CD4-positive, alpha-beta T cell (primary cell): ENCODE measurements at regions not wholly inside any gene's neighbourhood (a gene's known extent, or its start where the extent isn't known, plus 50 kb on each side); places are given as distances from the start of the nearest gene placed in this dataset.

Experiments used
- ATAC-seq: fragments of 200-7000 bp; cut with Tn5 transposase; one replicate; pipeline ENCODE4 v1.10.0; 2022; ENCODE audit warnings: mild to moderate bottlenecking; ENCODE audit not compliant: poor library complexity
- CTCF ChIA-PET: fragments of 350-600 bp; sonication (Branson Sonifier 250); formaldehyde crosslinking; loops from one replicate; lab custom pipeline; 2021; ENCODE audit warnings: antibody characterized with exemption, inconsistent platforms; lab: Charles Lee
- POLR2A ChIA-PET: fragments of 350-600 bp; sonication (Branson Sonifier 250); formaldehyde crosslinking; loops from one replicate; lab custom pipeline; 2021; ENCODE audit warnings: antibody characterized with exemption, inconsistent platforms; lab: Charles Lee
- DNase-seq, 14 experiments: peaks; one replicate each; pipeline ENCODE4 v3.0.0-alpha.2; 2013 to 2020; ENCODE audit warnings: mixed read lengths in 2 of 14
- H3K27ac ChIP-seq, 2 donors: one replicate each; pipeline versions ENCODE4 v1.5.1 to v1.7.0; 2013; ENCODE audit warnings: low read length in 2 of 2, low read depth in 1 of 2, mild to moderate bottlenecking in 1 of 2
- H3K27me3 ChIP-seq, 2 experiments: 1 replicate in 1 of 2; 2 replicates in 1 of 2; pipeline versions ENCODE4 v1.6.1 to v1.7.0; 2013; ENCODE audit warnings: low read length in 2 of 2, control low read depth in 1 of 2, mild to moderate bottlenecking in 1 of 2, moderate library complexity in 1 of 2; ENCODE audit not compliant: insufficient read depth in 2 of 2, control insufficient read depth in 1 of 2
- H3K36me3 ChIP-seq: one replicate; pipeline ENCODE4 v1.6.1; 2013; ENCODE audit warnings: low read length, control low read depth; ENCODE audit not compliant: insufficient read depth
- H3K4me1 ChIP-seq: one replicate; pipeline ENCODE4 v1.6.1; 2013; ENCODE audit warnings: low read length, control low read depth; ENCODE audit not compliant: insufficient read depth
- H3K4me3 ChIP-seq: one replicate; pipeline ENCODE4 v1.5.1; 2013; ENCODE audit warnings: mild to moderate bottlenecking, low read length, moderate library complexity
- H3K9me3 ChIP-seq, 2 experiments: 1 replicate in 1 of 2; 2 replicates in 1 of 2; pipeline versions ENCODE4 v1.6.1 to v1.7.0; 2013; ENCODE audit warnings: low read length in 2 of 2, mild to moderate bottlenecking in 2 of 2, control low read depth in 1 of 2, moderate library complexity in 1 of 2; ENCODE audit not compliant: control insufficient read depth in 1 of 2, insufficient read depth in 1 of 2
- H3K27ac Mint-ChIP-seq: one replicate; pipeline ENCODE4 v1.8.0; 2020; ENCODE audit warnings: mixed read lengths
- H3K27me3 Mint-ChIP-seq: one replicate; pipeline ENCODE4 v1.8.0; 2021; ENCODE audit warnings: mixed read lengths
- H3K36me3 Mint-ChIP-seq: one replicate; pipeline ENCODE4 v1.8.0; 2021; ENCODE audit warnings: low read depth, mixed read lengths
- H3K4me1 Mint-ChIP-seq: one replicate; pipeline ENCODE4 v1.8.0; 2021; ENCODE audit warnings: low read depth, mixed read lengths
- H3K4me3 Mint-ChIP-seq: one replicate; pipeline ENCODE4 v1.8.0; 2020; ENCODE audit warnings: mild to moderate bottlenecking, mixed read lengths
- H3K9me3 Mint-ChIP-seq: one replicate; pipeline ENCODE4 v1.8.0; 2020; ENCODE audit warnings: mixed read lengths
- intact Hi-C, 2 experiments: fragments of 100-400 bp; cut with DNase I in 1 of 2; cut with micrococcal nuclease in 1 of 2; formaldehyde crosslinking; loops; one replicate each; pipeline versions ENCODE4 v1.15.1 to v1.9.0; 2023 to 2025; cut with DNase I, micrococcal nuclease
- TF ChIP-seq, protein P1 (sequence below): fragments of 200-600 bp; IDR thresholded peaks from one replicate; pipeline ENCODE4 v1.8.0; 2022; ENCODE audit warnings: antibody characterized with exemption, mild to moderate bottlenecking

DNA sequence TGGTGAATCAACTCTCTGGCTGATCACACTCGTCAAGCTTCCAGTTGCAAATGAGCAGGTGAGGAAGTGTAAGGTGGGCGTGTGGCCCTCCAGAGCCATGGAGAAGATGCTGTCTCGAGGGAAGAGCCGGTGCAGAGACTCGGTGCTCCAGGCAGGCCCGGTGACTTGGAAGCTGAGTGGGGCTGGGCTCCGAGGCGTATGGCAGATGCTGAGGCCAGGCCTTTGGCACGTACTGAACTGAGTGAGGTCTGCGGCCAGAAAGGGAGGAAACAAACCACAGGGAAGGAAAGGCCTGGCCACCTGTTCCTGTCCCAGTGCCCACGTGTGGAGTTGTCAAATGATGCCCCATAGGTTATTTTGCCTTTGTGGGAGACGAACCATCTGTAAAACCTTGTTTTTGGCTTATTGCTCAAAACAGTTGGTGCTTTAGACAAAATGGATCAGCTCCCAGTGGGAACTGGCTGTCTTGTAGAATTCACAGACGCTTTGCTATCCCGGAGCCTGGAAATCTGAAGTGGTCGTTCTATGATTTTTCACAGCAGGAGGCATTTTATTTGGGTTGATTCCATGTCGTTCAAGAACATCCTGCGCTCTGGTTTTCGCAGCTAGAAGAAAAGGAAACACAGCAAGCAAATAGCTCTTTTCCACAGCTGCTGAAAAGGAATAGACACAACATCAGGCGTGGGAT lies 117.5 kb upstream of the TMEM18 start:
- Mint-ChIP-seq H3K36me3 (no peaks in the 10 kb centered on the region), H3K4me3 (no peak overlapping the region), H3K4me1 (no peaks in the 10 kb centered on the region), H3K27ac (no peak overlapping the region), H3K27me3 (peaks cover 10% of the 10 kb centered on the region), H3K9me3 (no peaks in the 10 kb centered on the region)
- TF ChIP-seq, protein P1, sequence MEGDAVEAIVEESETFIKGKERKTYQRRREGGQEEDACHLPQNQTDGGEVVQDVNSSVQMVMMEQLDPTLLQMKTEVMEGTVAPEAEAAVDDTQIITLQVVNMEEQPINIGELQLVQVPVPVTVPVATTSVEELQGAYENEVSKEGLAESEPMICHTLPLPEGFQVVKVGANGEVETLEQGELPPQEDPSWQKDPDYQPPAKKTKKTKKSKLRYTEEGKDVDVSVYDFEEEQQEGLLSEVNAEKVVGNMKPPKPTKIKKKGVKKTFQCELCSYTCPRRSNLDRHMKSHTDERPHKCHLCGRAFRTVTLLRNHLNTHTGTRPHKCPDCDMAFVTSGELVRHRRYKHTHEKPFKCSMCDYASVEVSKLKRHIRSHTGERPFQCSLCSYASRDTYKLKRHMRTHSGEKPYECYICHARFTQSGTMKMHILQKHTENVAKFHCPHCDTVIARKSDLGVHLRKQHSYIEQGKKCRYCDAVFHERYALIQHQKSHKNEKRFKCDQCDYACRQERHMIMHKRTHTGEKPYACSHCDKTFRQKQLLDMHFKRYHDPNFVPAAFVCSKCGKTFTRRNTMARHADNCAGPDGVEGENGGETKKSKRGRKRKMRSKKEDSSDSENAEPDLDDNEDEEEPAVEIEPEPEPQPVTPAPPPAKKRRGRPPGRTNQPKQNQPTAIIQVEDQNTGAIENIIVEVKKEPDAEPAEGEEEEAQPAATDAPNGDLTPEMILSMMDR, result no peak
- H3K4me3 ChIP-seq, result no peak overlapping the region
- no peaks in the 10 kb centered on the region for H3K36me3 ChIP-seq
- no peak overlapping the region for H3K27ac ChIP-seq
- ChIA-PET CTCF (no interaction called here), POLR2A (no interaction called here)
- intact Hi-C loops, result no loop called here
- DNase-seq (no peak), ATAC-seq (no peak)
- H3K27me3 ChIP-seq, result peaks cover 0 to 4% of the 10 kb centered on the region in 2 experiments
- H3K4me1 ChIP-seq, result no peaks in the 10 kb centered on the region
- peaks cover 0 to 15% of the 10 kb centered on the region in 2 experiments for H3K9me3 ChIP-seq

DNA sequence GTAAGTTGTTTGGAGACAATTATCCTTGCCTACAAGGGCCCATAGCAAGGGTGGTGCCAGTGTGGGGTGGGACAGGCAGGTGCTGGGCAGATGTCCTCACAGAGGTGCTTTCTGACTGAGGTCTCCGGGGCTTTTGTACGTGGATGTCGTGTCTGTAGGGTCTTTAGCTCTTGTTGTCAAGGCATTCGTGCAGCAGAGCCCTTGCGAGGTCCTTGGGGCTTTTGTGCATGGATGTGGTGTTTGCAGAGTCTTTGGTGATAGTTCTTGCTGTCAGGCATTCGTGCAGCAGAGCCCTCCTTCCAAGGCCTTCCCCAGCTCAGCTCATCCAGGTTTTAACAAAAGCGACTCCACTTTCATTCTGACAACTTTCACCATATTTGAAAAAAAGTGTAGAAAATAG lies 116.0 kb upstream of the TMEM18 start:
- TF ChIP-seq, protein P1, result no peak
- H3K27ac Mint-ChIP-seq, result no peak overlapping the region
- POLR2A ChIA-PET, result no interaction called here
- Histone ChIP-seq H3K36me3 (no peaks in the 10 kb centered on the region), H3K27ac (no peak overlapping the region), H3K4me1 (no peaks in the 10 kb centered on the region), H3K4me3 (no peak overlapping the region), H3K9me3 (peaks cover 0 to 19% of the 10 kb centered on the region in 2 experiments), H3K27me3 (peaks cover 0 to 4% of the 10 kb centered on the region in 2 experiments)
- no peak for DNase-seq
- no peaks in the 10 kb centered on the region for H3K4me1 Mint-ChIP-seq
- no peak overlapping the region for H3K4me3 Mint-ChIP-seq
- no peak for ATAC-seq
- H3K9me3 Mint-ChIP-seq, result no peaks in the 10 kb centered on the region
- intact Hi-C loops, result no loop called here
- CTCF ChIA-PET, result no interaction called here
- no peaks in the 10 kb centered on the region for H3K36me3 Mint-ChIP-seq
- H3K27me3 Mint-ChIP-seq, result peaks cover 10% of the 10 kb centered on the region

DNA sequence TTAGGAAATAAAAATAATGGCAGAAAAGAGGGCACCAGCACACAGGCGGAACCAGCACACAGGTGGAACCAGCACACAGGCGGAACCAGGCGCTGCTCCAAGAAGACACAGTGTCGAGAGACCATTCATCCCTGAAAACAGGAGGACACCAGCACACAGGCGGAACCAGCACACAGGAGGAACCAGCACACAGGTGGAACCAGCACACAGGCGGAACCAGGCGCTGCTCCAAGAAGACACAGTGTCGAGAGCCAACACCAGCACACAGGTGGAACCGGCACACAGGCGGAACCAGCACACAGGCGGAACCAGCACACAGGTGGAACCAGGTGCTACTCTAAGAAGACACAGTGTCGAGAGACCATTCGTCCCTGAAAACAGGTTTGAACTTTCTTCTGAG lies 115.5 kb upstream of the TMEM18 start:
- H3K36me3 Mint-ChIP-seq, result no peaks in the 10 kb centered on the region
- Histone ChIP-seq H3K36me3 (no peaks in the 10 kb centered on the region), H3K27me3 (peaks cover 0 to 1% of the 10 kb centered on the region in 2 experiments), H3K9me3 (peaks cover 0 to 19% of the 10 kb centered on the region in 2 experiments), H3K4me1 (no peaks in the 10 kb centered on the region), H3K27ac (no peak overlapping the region), H3K4me3 (no peak overlapping the region)
- DNase-seq (no peak), ATAC-seq (no peak)
- CTCF ChIA-PET, result no interaction called here
- H3K4me1 Mint-ChIP-seq, result no peaks in the 10 kb centered on the region
- H3K4me3 Mint-ChIP-seq, result no peak overlapping the region
- TF ChIP-seq, protein P1, result no peak
- POLR2A ChIA-PET, result no interaction called here
- H3K27me3 Mint-ChIP-seq, result peaks cover 10% of the 10 kb centered on the region
- H3K27ac Mint-ChIP-seq, result no peak overlapping the region
- intact Hi-C loops, result no loop called here
- H3K9me3 Mint-ChIP-seq, result no peaks in the 10 kb centered on the region
